Body of pancreas (tissue), 4 donors: ENCODE measurements at regions not wholly inside any gene's neighbourhood (a gene's known extent, or its start where the extent isn't known, plus 50 kb on each side); places are given as distances from the start of the nearest gene placed in this dataset.

Source experiments
- ATAC-seq: fragments of 150-250 bp; one replicate; pipeline ENCODE4 v1.9.1; 2016
- DNase-seq, 4 donors: peaks; one replicate each; pipeline ENCODE4 v3.0.0-alpha.2; 2019
- H3K27ac ChIP-seq, 4 donors: fragments of 200-600 bp; sonication (generic); 1 replicate in 3 of 4; 2 replicates in 1 of 4; pipeline versions ENCODE4 v1.5.1 to v1.6.1; 2016 to 2019; ENCODE audit warnings: mild to moderate bottlenecking in 1 of 4, mixed read lengths in 1 of 4, moderate library complexity in 1 of 4
- H3K27me3 ChIP-seq, 2 donors: fragments of 200-600 bp; sonication (generic); one replicate each; pipeline ENCODE4 v1.6.0; 2016; ENCODE audit warnings: mild to moderate bottlenecking in 1 of 2
- H3K36me3 ChIP-seq, 2 donors: fragments of 200-600 bp; sonication (generic); replicated peaks in 1 of 2; 2 replicates each; pipeline ENCODE4 v1.5.1; 2016; ENCODE audit warnings: low read depth in 2 of 2; ENCODE audit not compliant: insufficient read depth in 1 of 2
- H3K4me1 ChIP-seq: fragments of 200-600 bp; sonication (generic); one replicate; pipeline ENCODE4 v1.6.0; 2016
- H3K4me3 ChIP-seq, 2 donors: fragments of 200-600 bp; sonication (generic); 1 replicate in 1 of 2; 2 replicates in 1 of 2; pipeline ENCODE4 v1.5.1; 2016 to 2019
- H3K9me3 ChIP-seq, 3 donors: fragments of 200-600 bp; sonication (generic); 1 replicate in 2 of 3; 2 replicates in 1 of 3; pipeline ENCODE4 v1.5.1; 2016
- POLR2A ChIP-seq, 3 donors: fragments of 450-650 bp; IDR thresholded peaks; one replicate each; pipeline ENCODE4 v1.6.1; 2016; ENCODE audit warnings: antibody characterized with exemption in 3 of 3, mild to moderate bottlenecking in 2 of 3
- WGBS, 2 donors: methylation state at CpG; one replicate each; pipeline ENCODE4 v1.1.5; 2017; 5-methylcytosine and 5-hydroxymethylcytosine counted together
- intact Hi-C: fragments of 100-400 bp; cut with DNase I; formaldehyde crosslinking; loops from one replicate; pipeline ENCODE4 v1.15.1; 2023
- TF ChIP-seq, protein P1 (sequence below), 7 experiments: fragments of 450-650 bp in 4 of 7; fragments of 200-600 bp in 3 of 7; sonication (generic) in 3 of 7; IDR thresholded peaks; one replicate each; pipeline ENCODE4 v1.5.1; 2016 to 2019; ENCODE audit warnings: antibody characterized with exemption in 7 of 7

GRCh38 chr10:78398382-78398781 is 364.7 kb downstream of the RPS24 start:
- no peak for DNase-seq
- intact Hi-C loops = no loop called here
- Histone ChIP-seq H3K27me3 (no peaks in the 10 kb centered on the region), H3K4me3 (no peak overlapping the region), H3K27ac (no peak overlapping the region), H3K9me3 (no peaks in the 10 kb centered on the region), H3K4me1 (no peaks in the 10 kb centered on the region), H3K36me3 (no peaks in the 10 kb centered on the region)
- WGBS, 2 donors = 77 to 83% methylated on average over 2 of the region's 2 CpGs
- no peak for ATAC-seq
- TF ChIP-seq POLR2A (IDR thresholded peaks at IDR 0.05) = no peak
- TF ChIP-seq, protein P1, sequence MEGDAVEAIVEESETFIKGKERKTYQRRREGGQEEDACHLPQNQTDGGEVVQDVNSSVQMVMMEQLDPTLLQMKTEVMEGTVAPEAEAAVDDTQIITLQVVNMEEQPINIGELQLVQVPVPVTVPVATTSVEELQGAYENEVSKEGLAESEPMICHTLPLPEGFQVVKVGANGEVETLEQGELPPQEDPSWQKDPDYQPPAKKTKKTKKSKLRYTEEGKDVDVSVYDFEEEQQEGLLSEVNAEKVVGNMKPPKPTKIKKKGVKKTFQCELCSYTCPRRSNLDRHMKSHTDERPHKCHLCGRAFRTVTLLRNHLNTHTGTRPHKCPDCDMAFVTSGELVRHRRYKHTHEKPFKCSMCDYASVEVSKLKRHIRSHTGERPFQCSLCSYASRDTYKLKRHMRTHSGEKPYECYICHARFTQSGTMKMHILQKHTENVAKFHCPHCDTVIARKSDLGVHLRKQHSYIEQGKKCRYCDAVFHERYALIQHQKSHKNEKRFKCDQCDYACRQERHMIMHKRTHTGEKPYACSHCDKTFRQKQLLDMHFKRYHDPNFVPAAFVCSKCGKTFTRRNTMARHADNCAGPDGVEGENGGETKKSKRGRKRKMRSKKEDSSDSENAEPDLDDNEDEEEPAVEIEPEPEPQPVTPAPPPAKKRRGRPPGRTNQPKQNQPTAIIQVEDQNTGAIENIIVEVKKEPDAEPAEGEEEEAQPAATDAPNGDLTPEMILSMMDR (IDR thresholded peaks at IDR 0.05) = no peak

- peaks cover 5% of the 10 kb centered on the region for H3K4me1 ChIP-seq
- H3K4me3 ChIP-seq = no peak overlapping the region
- H3K36me3 ChIP-seq = no peaks in the 10 kb centered on the region
- ATAC-seq (no peak), DNase-seq (no peak)
- H3K27ac ChIP-seq = no peak overlapping the region
- intact Hi-C loops = no loop called here
- no peaks in the 10 kb centered on the region for H3K9me3 ChIP-seq
- no peaks in the 10 kb centered on the region for H3K27me3 ChIP-seq
- TF ChIP-seq, protein P1 (IDR thresholded peaks at IDR 0.05) = no peak
- TF ChIP-seq POLR2A (IDR thresholded peaks at IDR 0.05) = no peak
- WGBS, 2 donors = 81 to 86% methylated on average over 13 of the region's 13 CpGs
These were observed 368.1 kb downstream of the RPS24 start for GRCh38 chr10:78401624-78402367.

- H3K4me1 ChIP-seq = peaks cover 13% of the 10 kb centered on the region
- ATAC-seq = no peak
- no peaks in the 10 kb centered on the region for H3K27me3 ChIP-seq
- WGBS, 2 donors = 52 to 76% methylated on average over 4 of the region's 4 CpGs
- no peak for TF ChIP-seq POLR2A (IDR thresholded peaks at IDR 0.05)
- TF ChIP-seq, protein P1 (IDR thresholded peaks at IDR 0.05) = no peak
- no peaks in the 10 kb centered on the region for H3K36me3 ChIP-seq
- H3K4me3 ChIP-seq = no peak overlapping the region
- no peak for DNase-seq
- H3K27ac ChIP-seq = no peak overlapping the region
- no peaks in the 10 kb centered on the region for H3K9me3 ChIP-seq
- intact Hi-C loops = no loop called here
These were observed 368.9 kb downstream of the RPS24 start for GRCh38 chr10:78402591-78402990.

- Histone ChIP-seq H3K9me3 (no peaks in the 10 kb centered on the region), H3K36me3 (no peaks in the 10 kb centered on the region), H3K27me3 (no peaks in the 10 kb centered on the region), H3K27ac (no peak overlapping the region), H3K4me3 (no peak overlapping the region), H3K4me1 (peaks cover 25% of the 10 kb centered on the region)
- ATAC-seq (no peak), DNase-seq (peak in 1 of 4 donors; percentile 6)
- intact Hi-C loops = no loop called here
- 88 to 97% methylated on average over 6 of the region's 6 CpGs for WGBS, 2 donors
- no peak for TF ChIP-seq POLR2A (IDR thresholded peaks at IDR 0.05)
- TF ChIP-seq, protein P1 (IDR thresholded peaks at IDR 0.05) = no peak
These were observed 370.1 kb downstream of the RPS24 start for GRCh38 chr10:78403781-78404180.

DNA sequence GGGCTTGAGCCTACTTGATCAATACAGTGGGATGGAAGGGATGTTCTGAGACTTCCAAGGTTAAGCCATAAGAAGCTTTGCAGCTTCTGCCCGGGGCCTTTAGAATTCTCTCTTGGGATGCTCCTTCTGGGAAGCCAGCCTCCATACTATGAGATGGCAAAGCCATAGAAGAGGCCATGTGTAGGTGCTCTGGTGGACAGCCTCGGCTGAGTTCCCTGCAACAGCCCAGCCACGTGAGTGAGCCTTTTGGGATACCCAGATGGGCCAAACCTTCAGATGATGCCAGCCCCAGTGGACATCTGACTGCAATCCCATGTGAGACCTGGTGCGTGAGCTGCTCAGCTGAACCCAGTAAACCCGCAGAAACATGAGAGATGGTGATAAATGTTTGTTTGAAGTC is 370.6 kb downstream of the RPS24 start:
- Histone ChIP-seq H3K4me1 (peaks cover 30% of the 10 kb centered on the region), H3K27ac (no peak overlapping the region), H3K27me3 (no peaks in the 10 kb centered on the region), H3K36me3 (no peaks in the 10 kb centered on the region), H3K4me3 (no peak overlapping the region), H3K9me3 (no peaks in the 10 kb centered on the region)
- intact Hi-C loops = no loop called here
- 92 to 95% methylated on average over 5 of the region's 5 CpGs for WGBS, 2 donors
- ATAC-seq (no peak), DNase-seq (peak in 1 of 4 donors; percentile 3)
- TF ChIP-seq POLR2A (IDR thresholded peaks at IDR 0.05) = no peak
- TF ChIP-seq, protein P1 (IDR thresholded peaks at IDR 0.05) = no peak
